22Rv1 (cell line): ENCODE measurements at regions not wholly inside any gene's neighbourhood (a gene's known extent, or its start where the extent isn't known, plus 50 kb on each side); places are given as distances from the start of the nearest gene placed in this dataset.

ENCODE experiments used
- H3K27ac ChIP-seq: fragments of 450-650 bp; 2 replicates; pipeline ENCODE4 v1.5.1; 2017
- ZFX ChIP-seq: fragments of 450-650 bp; IDR thresholded peaks from 2 replicates; pipeline ENCODE4 v1.6.1; 2017; ENCODE audit warnings: antibody characterized with exemption, borderline replicate concordance
- TF ChIP-seq, protein P1 (sequence below): fragments of 450-650 bp; IDR thresholded peaks from 2 replicates; pipeline ENCODE4 v1.5.1; 2017; ENCODE audit warnings: mild to moderate bottlenecking

DNA sequence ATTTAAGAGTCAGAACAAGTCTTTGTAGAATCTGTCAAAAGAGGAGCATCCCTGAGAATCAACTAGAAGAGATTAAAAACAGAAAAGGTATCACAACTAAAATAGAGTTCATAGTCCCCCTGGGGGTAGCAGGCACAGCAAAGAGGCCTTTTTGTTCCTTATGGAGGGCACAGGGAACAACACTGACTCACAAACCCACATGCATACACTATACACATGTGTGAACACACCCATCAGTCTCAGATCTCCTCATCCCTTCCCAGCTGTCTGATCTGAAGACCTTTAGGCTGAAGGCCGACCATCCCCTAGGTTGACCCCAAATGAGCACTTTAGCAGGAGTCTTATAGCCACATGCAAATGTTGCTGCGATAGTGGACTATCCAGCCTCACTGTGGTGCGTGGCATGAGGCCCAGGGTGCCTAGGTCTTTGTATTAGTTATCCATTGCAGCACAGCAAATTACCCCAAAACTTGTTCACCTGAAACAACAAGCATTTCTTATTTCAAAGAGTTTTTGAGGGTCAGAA, 236.7 kb upstream of the EGLN3 start:
- TF ChIP-seq ZFX, result no peak
- TF ChIP-seq, protein P1, sequence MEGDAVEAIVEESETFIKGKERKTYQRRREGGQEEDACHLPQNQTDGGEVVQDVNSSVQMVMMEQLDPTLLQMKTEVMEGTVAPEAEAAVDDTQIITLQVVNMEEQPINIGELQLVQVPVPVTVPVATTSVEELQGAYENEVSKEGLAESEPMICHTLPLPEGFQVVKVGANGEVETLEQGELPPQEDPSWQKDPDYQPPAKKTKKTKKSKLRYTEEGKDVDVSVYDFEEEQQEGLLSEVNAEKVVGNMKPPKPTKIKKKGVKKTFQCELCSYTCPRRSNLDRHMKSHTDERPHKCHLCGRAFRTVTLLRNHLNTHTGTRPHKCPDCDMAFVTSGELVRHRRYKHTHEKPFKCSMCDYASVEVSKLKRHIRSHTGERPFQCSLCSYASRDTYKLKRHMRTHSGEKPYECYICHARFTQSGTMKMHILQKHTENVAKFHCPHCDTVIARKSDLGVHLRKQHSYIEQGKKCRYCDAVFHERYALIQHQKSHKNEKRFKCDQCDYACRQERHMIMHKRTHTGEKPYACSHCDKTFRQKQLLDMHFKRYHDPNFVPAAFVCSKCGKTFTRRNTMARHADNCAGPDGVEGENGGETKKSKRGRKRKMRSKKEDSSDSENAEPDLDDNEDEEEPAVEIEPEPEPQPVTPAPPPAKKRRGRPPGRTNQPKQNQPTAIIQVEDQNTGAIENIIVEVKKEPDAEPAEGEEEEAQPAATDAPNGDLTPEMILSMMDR, result no peak
- no peak overlapping the region for H3K27ac ChIP-seq

DNA sequence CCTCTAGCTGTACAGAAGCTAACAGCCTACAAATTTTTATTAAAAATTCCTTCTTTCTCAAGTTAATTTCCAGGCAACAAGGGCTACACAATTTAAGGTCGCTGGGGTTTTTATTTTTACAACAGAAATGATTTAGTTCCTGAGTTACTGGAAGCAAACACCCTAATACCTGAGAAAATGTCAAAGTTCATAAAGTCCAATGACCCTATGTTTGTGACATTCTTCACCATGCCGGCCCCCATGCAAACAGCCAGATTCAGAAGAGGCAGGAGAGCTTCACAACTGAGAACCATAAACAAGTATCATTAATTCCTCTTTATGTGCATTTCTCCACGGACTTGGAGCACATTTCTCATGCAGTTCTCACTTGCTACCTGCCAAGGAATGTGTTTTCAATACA, 236.2 kb upstream of the EGLN3 start:
- TF ChIP-seq, protein P1, result no peak
- no peak for TF ChIP-seq ZFX
- H3K27ac ChIP-seq, result no peak overlapping the region

DNA sequence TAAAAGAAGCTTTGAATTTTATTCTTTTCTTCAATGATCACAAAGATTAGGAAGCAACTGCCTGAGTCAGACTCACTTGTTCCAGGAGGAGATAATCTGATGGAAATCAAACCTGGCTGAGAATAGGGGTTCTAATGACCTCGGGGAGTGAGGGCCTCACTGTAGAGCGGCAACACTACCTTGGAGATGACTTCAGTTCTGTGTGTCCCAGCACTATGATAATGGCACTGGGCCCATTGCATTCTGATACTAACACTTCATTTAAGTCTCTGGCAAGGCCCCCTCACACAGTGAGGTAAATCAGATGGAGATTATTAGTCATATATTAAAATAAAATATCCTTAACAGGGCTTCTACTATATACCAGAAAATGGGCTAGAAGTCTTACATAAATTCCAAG, 233.3 kb upstream of the EGLN3 start:
- H3K27ac ChIP-seq, result no peak overlapping the region
- TF ChIP-seq, protein P1, result no peak
- TF ChIP-seq ZFX, result no peak

DNA sequence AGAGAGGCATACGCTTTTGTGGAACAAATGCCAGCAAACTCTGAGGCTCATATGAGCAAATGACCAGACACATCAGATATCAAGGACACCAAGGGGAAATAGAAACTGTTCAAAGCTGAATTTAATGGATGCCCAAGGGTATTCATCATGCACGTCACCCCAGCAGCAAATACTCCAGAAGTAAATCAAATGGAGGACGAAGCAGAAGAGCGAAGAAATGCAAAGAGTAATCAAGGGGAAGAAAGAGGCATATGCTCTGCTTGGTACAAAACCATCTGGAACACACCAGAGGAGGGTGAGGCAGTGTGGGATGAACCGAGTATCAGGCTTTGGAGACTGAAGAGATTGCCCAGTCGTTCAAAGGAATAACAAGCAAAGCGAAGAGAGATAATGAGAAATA, 232.6 kb upstream of the EGLN3 start:
- no peak overlapping the region for H3K27ac ChIP-seq
- TF ChIP-seq, protein P1, result no peak
- no peak for TF ChIP-seq ZFX

DNA sequence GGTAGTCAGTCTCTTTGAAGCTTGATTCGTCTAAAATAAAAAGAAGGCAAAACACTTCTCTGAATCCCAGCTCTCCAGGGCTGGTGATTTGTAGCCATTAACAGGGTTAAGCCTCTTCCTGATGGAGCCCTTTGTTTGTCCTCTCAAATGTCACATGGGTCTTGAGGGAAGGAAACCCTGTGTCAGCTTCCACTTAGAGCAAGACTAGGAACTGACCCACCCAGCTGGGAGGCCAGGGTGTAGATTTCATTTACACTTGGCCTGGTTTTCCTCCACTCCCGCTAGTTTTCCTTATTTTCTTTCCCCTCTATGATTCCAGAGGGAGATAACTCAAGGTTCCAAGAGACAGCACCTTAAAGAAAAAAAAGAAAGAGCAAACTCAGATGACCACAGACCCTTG, 230.5 kb upstream of the EGLN3 start:
- no peak overlapping the region for H3K27ac ChIP-seq
- no peak for TF ChIP-seq ZFX
- TF ChIP-seq, protein P1, result no peak

- H3K27ac ChIP-seq, result no peak overlapping the region
- TF ChIP-seq, protein P1, result no peak
- no peak for TF ChIP-seq ZFX
Observed at GRCh38 chr14:34180869-34181268, 230.0 kb upstream of the EGLN3 start.

DNA sequence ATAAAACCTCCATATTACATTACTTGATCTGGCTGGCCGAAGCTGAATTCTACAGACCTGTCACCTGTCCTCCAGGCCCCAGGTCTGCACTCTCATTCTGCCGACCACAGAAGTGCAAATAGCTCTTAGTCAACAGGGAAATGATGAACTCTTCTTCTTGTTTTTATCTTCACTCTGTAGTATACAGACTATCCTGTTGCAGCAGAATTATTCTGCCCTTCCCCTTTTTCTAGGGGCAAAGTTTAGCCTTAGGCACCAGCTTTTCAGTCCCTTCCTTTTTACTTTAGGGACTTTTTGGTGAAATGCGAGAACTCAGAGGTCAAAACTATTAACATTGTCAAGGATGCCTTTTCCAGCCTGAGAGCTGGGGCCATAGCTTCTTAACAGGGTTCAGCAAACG, 229.6 kb upstream of the EGLN3 start:
- TF ChIP-seq ZFX, result no peak
- TF ChIP-seq, protein P1, result no peak
- H3K27ac ChIP-seq, result no peak overlapping the region
